HEK293T (cell line): ENCODE measurements at regions not wholly inside any gene's neighbourhood (a gene's known extent, or its start where the extent isn't known, plus 50 kb on each side); places are given as distances from the start of the nearest gene placed in this dataset.

Experiments
- ARNT ChIP-seq: fragments of 450-650 bp; IDR thresholded peaks from 2 replicates; pipeline ENCODE4 v1.6.1; 2017; ENCODE audit warnings: mild to moderate bottlenecking
- BHLHE40 ChIP-seq: fragments of 450-650 bp; IDR thresholded peaks from 2 replicates; pipeline ENCODE4 v1.6.1; 2016; ENCODE audit warnings: mild to moderate bottlenecking, moderate library complexity, borderline replicate concordance
- ELF4 ChIP-seq: fragments of 450-650 bp; IDR thresholded peaks from 2 replicates; pipeline ENCODE4 v1.6.1; 2017; ENCODE audit warnings: antibody characterized with exemption
- FOXA1 ChIP-seq: fragments of 450-650 bp; IDR thresholded peaks from 2 replicates; pipeline ENCODE4 v1.6.1; 2016; ENCODE audit warnings: mild to moderate bottlenecking
- FOXK2 ChIP-seq: fragments of 450-650 bp; IDR thresholded peaks from 2 replicates; pipeline ENCODE4 v1.6.1; 2016; ENCODE audit warnings: mild to moderate bottlenecking
- FOXM1 ChIP-seq: fragments of 450-650 bp; IDR thresholded peaks from 2 replicates; pipeline ENCODE4 v1.6.1; 2017; ENCODE audit warnings: mild to moderate bottlenecking, borderline replicate concordance
- HDGF ChIP-seq: fragments of 450-650 bp; IDR thresholded peaks from 2 replicates; pipeline ENCODE4 v1.6.1; 2017; ENCODE audit warnings: antibody characterized with exemption, borderline replicate concordance
- L3MBTL2 ChIP-seq: fragments of 450-650 bp; conservative IDR thresholded peaks from 2 replicates; pipeline ENCODE4 v1.6.1; 2016; ENCODE audit warnings: mild to moderate bottlenecking
- PKNOX1 ChIP-seq: fragments of 450-650 bp; IDR thresholded peaks from 2 replicates; pipeline ENCODE4 v1.6.1; 2016
- SP1 ChIP-seq: fragments of 450-650 bp; IDR thresholded peaks from 2 replicates; pipeline ENCODE4 v1.6.1; 2017
- SUZ12 ChIP-seq: fragments of 450-650 bp; IDR thresholded peaks from 2 replicates; pipeline ENCODE4 v1.6.1; 2016; ENCODE audit warnings: mild to moderate bottlenecking
- TARDBP ChIP-seq: fragments of 450-650 bp; IDR thresholded peaks from 2 replicates; pipeline ENCODE4 v1.6.1; 2016
- ZNF384 ChIP-seq: fragments of 450-650 bp; IDR thresholded peaks from 2 replicates; pipeline ENCODE4 v1.6.1; 2016

GRCh38 chr3:34155108-34155507 is 356.7 kb downstream of the PDCD6IP start:
- no peak for TF ChIP-seq FOXK2
- no peak for TF ChIP-seq SP1
- TF ChIP-seq L3MBTL2, result no peak
- no peak for TF ChIP-seq ZNF384
- TF ChIP-seq BHLHE40, result no peak
- TF ChIP-seq TARDBP, result no peak
- no peak for TF ChIP-seq SUZ12
- no peak for TF ChIP-seq PKNOX1
- no peak for TF ChIP-seq FOXM1
- no peak for TF ChIP-seq HDGF
- no peak for TF ChIP-seq ARNT
- TF ChIP-seq FOXA1, result no peak
- no peak for TF ChIP-seq ELF4
